ENCODE measurements at regions not wholly inside any gene's neighbourhood (a gene's known extent, or its start where the extent isn't known, plus 50 kb on each side); places are given as distances from the start of the nearest gene placed in this dataset.

DNA sequence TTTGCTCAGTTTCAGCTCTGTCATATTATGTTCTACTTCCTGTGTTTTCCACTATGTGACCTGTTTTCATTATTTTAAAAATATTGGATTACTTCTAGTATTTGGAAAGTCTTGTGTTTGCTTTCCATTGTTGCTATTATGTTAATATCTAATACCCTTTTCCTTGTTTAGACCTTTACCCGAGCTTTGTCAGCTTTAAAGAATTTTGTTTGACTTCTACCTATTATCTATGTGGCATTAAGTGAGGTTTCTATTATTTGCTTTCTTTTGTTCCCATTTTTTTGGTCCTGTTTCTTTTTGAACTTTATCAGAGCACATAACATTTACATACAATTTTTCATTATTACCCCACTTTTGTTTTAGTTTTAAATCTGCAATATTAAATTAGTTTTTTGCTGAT lies 202.7 kb downstream of the MANEA start:
- TF ChIP-seq, protein P1, sequence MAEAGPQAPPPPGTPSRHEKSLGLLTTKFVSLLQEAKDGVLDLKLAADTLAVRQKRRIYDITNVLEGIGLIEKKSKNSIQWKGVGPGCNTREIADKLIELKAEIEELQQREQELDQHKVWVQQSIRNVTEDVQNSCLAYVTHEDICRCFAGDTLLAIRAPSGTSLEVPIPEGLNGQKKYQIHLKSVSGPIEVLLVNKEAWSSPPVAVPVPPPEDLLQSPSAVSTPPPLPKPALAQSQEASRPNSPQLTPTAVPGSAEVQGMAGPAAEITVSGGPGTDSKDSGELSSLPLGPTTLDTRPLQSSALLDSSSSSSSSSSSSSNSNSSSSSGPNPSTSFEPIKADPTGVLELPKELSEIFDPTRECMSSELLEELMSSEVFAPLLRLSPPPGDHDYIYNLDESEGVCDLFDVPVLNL (CRISPR knock-in tag; IDR thresholded peaks at IDR 0.05; ENCODE audit: borderline replicate concordance, low read depth): no peak
- TF ChIP-seq, protein P2, sequence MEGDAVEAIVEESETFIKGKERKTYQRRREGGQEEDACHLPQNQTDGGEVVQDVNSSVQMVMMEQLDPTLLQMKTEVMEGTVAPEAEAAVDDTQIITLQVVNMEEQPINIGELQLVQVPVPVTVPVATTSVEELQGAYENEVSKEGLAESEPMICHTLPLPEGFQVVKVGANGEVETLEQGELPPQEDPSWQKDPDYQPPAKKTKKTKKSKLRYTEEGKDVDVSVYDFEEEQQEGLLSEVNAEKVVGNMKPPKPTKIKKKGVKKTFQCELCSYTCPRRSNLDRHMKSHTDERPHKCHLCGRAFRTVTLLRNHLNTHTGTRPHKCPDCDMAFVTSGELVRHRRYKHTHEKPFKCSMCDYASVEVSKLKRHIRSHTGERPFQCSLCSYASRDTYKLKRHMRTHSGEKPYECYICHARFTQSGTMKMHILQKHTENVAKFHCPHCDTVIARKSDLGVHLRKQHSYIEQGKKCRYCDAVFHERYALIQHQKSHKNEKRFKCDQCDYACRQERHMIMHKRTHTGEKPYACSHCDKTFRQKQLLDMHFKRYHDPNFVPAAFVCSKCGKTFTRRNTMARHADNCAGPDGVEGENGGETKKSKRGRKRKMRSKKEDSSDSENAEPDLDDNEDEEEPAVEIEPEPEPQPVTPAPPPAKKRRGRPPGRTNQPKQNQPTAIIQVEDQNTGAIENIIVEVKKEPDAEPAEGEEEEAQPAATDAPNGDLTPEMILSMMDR (IDR thresholded peaks at IDR 0.05): no peak
- no peak for TF ChIP-seq FOXK1 (CRISPR knock-in tag; IDR thresholded peaks at IDR 0.05)
- no peak for TF ChIP-seq GABPB1 (CRISPR knock-in tag; IDR thresholded peaks at IDR 0.05)
- TF ChIP-seq, protein P3, sequence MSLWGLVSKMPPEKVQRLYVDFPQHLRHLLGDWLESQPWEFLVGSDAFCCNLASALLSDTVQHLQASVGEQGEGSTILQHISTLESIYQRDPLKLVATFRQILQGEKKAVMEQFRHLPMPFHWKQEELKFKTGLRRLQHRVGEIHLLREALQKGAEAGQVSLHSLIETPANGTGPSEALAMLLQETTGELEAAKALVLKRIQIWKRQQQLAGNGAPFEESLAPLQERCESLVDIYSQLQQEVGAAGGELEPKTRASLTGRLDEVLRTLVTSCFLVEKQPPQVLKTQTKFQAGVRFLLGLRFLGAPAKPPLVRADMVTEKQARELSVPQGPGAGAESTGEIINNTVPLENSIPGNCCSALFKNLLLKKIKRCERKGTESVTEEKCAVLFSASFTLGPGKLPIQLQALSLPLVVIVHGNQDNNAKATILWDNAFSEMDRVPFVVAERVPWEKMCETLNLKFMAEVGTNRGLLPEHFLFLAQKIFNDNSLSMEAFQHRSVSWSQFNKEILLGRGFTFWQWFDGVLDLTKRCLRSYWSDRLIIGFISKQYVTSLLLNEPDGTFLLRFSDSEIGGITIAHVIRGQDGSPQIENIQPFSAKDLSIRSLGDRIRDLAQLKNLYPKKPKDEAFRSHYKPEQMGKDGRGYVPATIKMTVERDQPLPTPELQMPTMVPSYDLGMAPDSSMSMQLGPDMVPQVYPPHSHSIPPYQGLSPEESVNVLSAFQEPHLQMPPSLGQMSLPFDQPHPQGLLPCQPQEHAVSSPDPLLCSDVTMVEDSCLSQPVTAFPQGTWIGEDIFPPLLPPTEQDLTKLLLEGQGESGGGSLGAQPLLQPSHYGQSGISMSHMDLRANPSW (CRISPR knock-in tag; conservative IDR thresholded peaks at IDR 0.05; ENCODE audit: low read depth): no peak
- TF ChIP-seq, protein P4, sequence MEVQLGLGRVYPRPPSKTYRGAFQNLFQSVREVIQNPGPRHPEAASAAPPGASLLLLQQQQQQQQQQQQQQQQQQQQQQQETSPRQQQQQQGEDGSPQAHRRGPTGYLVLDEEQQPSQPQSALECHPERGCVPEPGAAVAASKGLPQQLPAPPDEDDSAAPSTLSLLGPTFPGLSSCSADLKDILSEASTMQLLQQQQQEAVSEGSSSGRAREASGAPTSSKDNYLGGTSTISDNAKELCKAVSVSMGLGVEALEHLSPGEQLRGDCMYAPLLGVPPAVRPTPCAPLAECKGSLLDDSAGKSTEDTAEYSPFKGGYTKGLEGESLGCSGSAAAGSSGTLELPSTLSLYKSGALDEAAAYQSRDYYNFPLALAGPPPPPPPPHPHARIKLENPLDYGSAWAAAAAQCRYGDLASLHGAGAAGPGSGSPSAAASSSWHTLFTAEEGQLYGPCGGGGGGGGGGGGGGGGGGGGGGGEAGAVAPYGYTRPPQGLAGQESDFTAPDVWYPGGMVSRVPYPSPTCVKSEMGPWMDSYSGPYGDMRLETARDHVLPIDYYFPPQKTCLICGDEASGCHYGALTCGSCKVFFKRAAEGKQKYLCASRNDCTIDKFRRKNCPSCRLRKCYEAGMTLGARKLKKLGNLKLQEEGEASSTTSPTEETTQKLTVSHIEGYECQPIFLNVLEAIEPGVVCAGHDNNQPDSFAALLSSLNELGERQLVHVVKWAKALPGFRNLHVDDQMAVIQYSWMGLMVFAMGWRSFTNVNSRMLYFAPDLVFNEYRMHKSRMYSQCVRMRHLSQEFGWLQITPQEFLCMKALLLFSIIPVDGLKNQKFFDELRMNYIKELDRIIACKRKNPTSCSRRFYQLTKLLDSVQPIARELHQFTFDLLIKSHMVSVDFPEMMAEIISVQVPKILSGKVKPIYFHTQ (CRISPR knock-in tag; IDR thresholded peaks at IDR 0.05): no peak
- TF ChIP-seq NR2C2 (CRISPR knock-in tag; IDR thresholded peaks at IDR 0.05): no peak
- no peak for TF ChIP-seq FOXJ3 (CRISPR knock-in tag; IDR thresholded peaks at IDR 0.05; ENCODE audit: borderline replicate concordance)
- TF ChIP-seq, protein P5, sequence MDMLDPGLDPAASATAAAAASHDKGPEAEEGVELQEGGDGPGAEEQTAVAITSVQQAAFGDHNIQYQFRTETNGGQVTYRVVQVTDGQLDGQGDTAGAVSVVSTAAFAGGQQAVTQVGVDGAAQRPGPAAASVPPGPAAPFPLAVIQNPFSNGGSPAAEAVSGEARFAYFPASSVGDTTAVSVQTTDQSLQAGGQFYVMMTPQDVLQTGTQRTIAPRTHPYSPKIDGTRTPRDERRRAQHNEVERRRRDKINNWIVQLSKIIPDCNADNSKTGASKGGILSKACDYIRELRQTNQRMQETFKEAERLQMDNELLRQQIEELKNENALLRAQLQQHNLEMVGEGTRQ (CRISPR knock-in tag; IDR thresholded peaks at IDR 0.05): no peak
- TF ChIP-seq, protein P6, sequence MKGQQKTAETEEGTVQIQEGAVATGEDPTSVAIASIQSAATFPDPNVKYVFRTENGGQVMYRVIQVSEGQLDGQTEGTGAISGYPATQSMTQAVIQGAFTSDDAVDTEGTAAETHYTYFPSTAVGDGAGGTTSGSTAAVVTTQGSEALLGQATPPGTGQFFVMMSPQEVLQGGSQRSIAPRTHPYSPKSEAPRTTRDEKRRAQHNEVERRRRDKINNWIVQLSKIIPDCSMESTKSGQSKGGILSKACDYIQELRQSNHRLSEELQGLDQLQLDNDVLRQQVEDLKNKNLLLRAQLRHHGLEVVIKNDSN (CRISPR knock-in tag; IDR thresholded peaks at IDR 0.05): no peak
